CD4-positive, alpha-beta T cell (primary cell): ENCODE measurements at regions not wholly inside any gene's neighbourhood (a gene's known extent, or its start where the extent isn't known, plus 50 kb on each side); places are given as distances from the start of the nearest gene placed in this dataset.
"Not testable (repeated sequence)": the region's sequence is repeated elsewhere in the genome, so short reads cannot be mapped to it uniquely, and the experiment has no call there.

Experiments
- ATAC-seq: fragments of 200-7000 bp; cut with Tn5 transposase; one replicate; pipeline ENCODE4 v1.10.0; 2022; ENCODE audit warnings: mild to moderate bottlenecking; ENCODE audit not compliant: poor library complexity
- CTCF ChIA-PET: fragments of 350-600 bp; sonication (Branson Sonifier 250); formaldehyde crosslinking; loops from one replicate; lab custom pipeline; 2021; ENCODE audit warnings: antibody characterized with exemption, inconsistent platforms; lab: Charles Lee
- POLR2A ChIA-PET: fragments of 350-600 bp; sonication (Branson Sonifier 250); formaldehyde crosslinking; loops from one replicate; lab custom pipeline; 2021; ENCODE audit warnings: antibody characterized with exemption, inconsistent platforms; lab: Charles Lee
- DNase-seq, 14 experiments: peaks; one replicate each; pipeline ENCODE4 v3.0.0-alpha.2; 2013 to 2020; ENCODE audit warnings: mixed read lengths in 2 of 14
- H3K27ac ChIP-seq, 2 donors: one replicate each; pipeline versions ENCODE4 v1.5.1 to v1.7.0; 2013; ENCODE audit warnings: low read length in 2 of 2, low read depth in 1 of 2, mild to moderate bottlenecking in 1 of 2
- H3K27me3 ChIP-seq, 2 experiments: 1 replicate in 1 of 2; 2 replicates in 1 of 2; pipeline versions ENCODE4 v1.6.1 to v1.7.0; 2013; ENCODE audit warnings: low read length in 2 of 2, control low read depth in 1 of 2, mild to moderate bottlenecking in 1 of 2, moderate library complexity in 1 of 2; ENCODE audit not compliant: insufficient read depth in 2 of 2, control insufficient read depth in 1 of 2
- H3K36me3 ChIP-seq: one replicate; pipeline ENCODE4 v1.6.1; 2013; ENCODE audit warnings: low read length, control low read depth; ENCODE audit not compliant: insufficient read depth
- H3K4me1 ChIP-seq: one replicate; pipeline ENCODE4 v1.6.1; 2013; ENCODE audit warnings: low read length, control low read depth; ENCODE audit not compliant: insufficient read depth
- H3K4me3 ChIP-seq: one replicate; pipeline ENCODE4 v1.5.1; 2013; ENCODE audit warnings: mild to moderate bottlenecking, low read length, moderate library complexity
- H3K9me3 ChIP-seq, 2 experiments: 1 replicate in 1 of 2; 2 replicates in 1 of 2; pipeline versions ENCODE4 v1.6.1 to v1.7.0; 2013; ENCODE audit warnings: low read length in 2 of 2, mild to moderate bottlenecking in 2 of 2, control low read depth in 1 of 2, moderate library complexity in 1 of 2; ENCODE audit not compliant: control insufficient read depth in 1 of 2, insufficient read depth in 1 of 2
- H3K27ac Mint-ChIP-seq: one replicate; pipeline ENCODE4 v1.8.0; 2020; ENCODE audit warnings: mixed read lengths
- H3K27me3 Mint-ChIP-seq: one replicate; pipeline ENCODE4 v1.8.0; 2021; ENCODE audit warnings: mixed read lengths
- H3K36me3 Mint-ChIP-seq: one replicate; pipeline ENCODE4 v1.8.0; 2021; ENCODE audit warnings: low read depth, mixed read lengths
- H3K4me1 Mint-ChIP-seq: one replicate; pipeline ENCODE4 v1.8.0; 2021; ENCODE audit warnings: low read depth, mixed read lengths
- H3K4me3 Mint-ChIP-seq: one replicate; pipeline ENCODE4 v1.8.0; 2020; ENCODE audit warnings: mild to moderate bottlenecking, mixed read lengths
- H3K9me3 Mint-ChIP-seq: one replicate; pipeline ENCODE4 v1.8.0; 2020; ENCODE audit warnings: mixed read lengths
- intact Hi-C, 2 experiments: fragments of 100-400 bp; cut with DNase I in 1 of 2; cut with micrococcal nuclease in 1 of 2; formaldehyde crosslinking; loops; one replicate each; pipeline versions ENCODE4 v1.15.1 to v1.9.0; 2023 to 2025; cut with DNase I, micrococcal nuclease
- TF ChIP-seq, protein P1 (sequence below): fragments of 200-600 bp; IDR thresholded peaks from one replicate; pipeline ENCODE4 v1.8.0; 2022; ENCODE audit warnings: antibody characterized with exemption, mild to moderate bottlenecking

DNA sequence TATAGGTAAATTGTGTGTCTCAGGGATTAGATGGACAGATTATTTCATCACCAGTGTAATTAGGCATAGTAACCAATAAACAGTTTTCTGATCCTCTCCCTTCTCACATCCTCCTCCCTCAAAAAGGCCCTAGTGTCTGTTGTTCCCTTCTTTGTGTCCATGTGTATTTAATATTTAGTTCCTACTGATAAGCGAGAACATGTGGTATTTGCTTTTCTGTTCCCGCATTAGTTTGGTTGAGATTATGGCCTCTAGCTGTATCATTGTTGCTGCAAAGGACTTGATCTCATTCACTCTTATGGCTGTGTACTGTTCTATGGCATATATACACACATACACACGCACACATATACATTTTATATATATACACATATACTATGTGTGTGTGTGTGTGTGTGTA lies 866.2 kb downstream of the CCDC85A start:
- no peak for ATAC-seq
- H3K27me3 Mint-ChIP-seq: no peaks in the 10 kb centered on the region
- no peak overlapping the region for H3K4me3 Mint-ChIP-seq
- intact Hi-C loops: no loop called here
- Histone ChIP-seq H3K36me3 (no peaks in the 10 kb centered on the region), H3K27me3 (no peaks in the 10 kb centered on the region), H3K27ac (no peak overlapping the region), H3K9me3 (peaks cover 0 to 4% of the 10 kb centered on the region in 2 experiments), H3K4me1 (no peaks in the 10 kb centered on the region), H3K4me3 (no peak overlapping the region)
- no peaks in the 10 kb centered on the region for H3K36me3 Mint-ChIP-seq
- ChIA-PET POLR2A (no interaction called here), CTCF (no interaction called here)
- TF ChIP-seq, protein P1, sequence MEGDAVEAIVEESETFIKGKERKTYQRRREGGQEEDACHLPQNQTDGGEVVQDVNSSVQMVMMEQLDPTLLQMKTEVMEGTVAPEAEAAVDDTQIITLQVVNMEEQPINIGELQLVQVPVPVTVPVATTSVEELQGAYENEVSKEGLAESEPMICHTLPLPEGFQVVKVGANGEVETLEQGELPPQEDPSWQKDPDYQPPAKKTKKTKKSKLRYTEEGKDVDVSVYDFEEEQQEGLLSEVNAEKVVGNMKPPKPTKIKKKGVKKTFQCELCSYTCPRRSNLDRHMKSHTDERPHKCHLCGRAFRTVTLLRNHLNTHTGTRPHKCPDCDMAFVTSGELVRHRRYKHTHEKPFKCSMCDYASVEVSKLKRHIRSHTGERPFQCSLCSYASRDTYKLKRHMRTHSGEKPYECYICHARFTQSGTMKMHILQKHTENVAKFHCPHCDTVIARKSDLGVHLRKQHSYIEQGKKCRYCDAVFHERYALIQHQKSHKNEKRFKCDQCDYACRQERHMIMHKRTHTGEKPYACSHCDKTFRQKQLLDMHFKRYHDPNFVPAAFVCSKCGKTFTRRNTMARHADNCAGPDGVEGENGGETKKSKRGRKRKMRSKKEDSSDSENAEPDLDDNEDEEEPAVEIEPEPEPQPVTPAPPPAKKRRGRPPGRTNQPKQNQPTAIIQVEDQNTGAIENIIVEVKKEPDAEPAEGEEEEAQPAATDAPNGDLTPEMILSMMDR: no peak
- peaks cover 24% of the 10 kb centered on the region for H3K9me3 Mint-ChIP-seq
- no peak for DNase-seq
- H3K4me1 Mint-ChIP-seq: no peaks in the 10 kb centered on the region
- H3K27ac Mint-ChIP-seq: no peak overlapping the region

DNA sequence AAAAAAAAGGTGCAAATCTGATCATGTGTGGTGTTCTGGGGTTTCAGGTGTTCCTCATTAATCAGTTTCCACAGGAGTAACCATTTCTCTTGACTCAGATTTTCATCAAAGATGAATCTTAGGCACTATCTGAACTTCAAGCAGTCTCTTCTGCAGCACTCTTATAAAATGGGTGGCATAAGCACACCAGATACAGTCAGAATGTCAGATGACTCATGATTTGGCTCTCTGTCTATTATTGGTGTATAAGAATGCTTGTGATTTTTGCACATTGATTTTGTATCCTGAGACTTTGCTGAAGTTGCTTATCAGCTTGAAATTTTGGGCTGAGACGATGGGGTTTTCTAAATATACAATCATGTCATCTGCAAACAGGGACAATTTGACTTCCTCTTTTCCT lies 882.5 kb downstream of the CCDC85A start:
- POLR2A ChIA-PET: not testable (repeated sequence)

DNA sequence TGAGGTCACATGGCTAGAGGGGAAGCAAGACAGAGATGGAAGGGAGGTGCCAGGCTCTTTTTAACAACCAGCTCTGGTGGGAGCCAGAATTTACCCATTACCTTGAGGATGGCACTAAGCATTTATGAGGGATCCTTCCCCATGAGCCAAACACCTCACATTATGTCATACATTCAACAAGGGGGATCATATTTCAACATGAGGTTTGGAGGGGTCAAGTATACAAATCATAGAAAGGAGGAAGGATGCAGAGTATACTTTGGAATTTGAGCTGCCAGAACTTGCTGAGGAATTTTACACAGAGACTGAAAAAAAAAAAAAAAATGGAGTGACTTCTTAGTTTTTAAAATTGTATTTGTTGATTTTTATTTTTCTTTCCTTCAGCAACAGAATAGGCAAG lies 891.4 kb downstream of the CCDC85A start:
- Histone ChIP-seq H3K9me3 (no peaks in the 10 kb centered on the region), H3K27me3 (no peaks in the 10 kb centered on the region), H3K4me1 (no peaks in the 10 kb centered on the region), H3K36me3 (no peaks in the 10 kb centered on the region), H3K27ac (no peak overlapping the region), H3K4me3 (no peak overlapping the region)
- ChIA-PET POLR2A (no interaction called here), CTCF (no interaction called here)
- no peak for DNase-seq
- Mint-ChIP-seq H3K27me3 (no peaks in the 10 kb centered on the region), H3K4me3 (no peak overlapping the region), H3K4me1 (no peaks in the 10 kb centered on the region), H3K9me3 (peaks cover 8% of the 10 kb centered on the region), H3K36me3 (no peaks in the 10 kb centered on the region), H3K27ac (no peak overlapping the region)
- ATAC-seq: no peak
- TF ChIP-seq, protein P1: no peak
- intact Hi-C loops: no loop called here

More for the DNA sequence above, 882.5 kb downstream of the CCDC85A start:
- H3K27me3 ChIP-seq, H3K27ac Mint-ChIP-seq, H3K4me1 Mint-ChIP-seq, H3K4me3 ChIP-seq, H3K36me3 ChIP-seq, H3K9me3 ChIP-seq, intact Hi-C loops, H3K9me3 Mint-ChIP-seq, H3K4me3 Mint-ChIP-seq, H3K27me3 Mint-ChIP-seq, ATAC-seq, H3K36me3 Mint-ChIP-seq, H3K27ac ChIP-seq, CTCF ChIA-PET, DNase-seq, H3K4me1 ChIP-seq: not testable (repeated sequence)

DNA sequence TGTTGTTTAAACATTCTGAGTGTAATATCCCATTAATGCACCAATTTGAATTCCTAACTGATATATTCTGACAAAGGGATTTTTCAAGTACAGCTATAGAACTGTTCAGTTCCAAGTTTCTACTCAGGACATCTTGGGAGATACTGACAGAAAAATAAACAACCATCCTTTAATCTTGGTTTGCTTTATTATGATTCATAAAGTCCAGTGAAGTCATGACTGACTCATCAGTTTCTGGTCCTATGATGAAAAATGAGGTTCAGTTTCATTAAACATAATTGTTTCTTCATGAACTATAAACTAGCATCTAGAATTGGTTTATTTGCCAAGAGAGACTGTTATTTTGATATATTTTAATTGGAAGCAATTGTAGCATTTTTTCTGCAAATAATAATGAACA lies 896.2 kb downstream of the CCDC85A start:
- DNase-seq: no peak
- Mint-ChIP-seq H3K4me3 (no peak overlapping the region), H3K4me1 (no peaks in the 10 kb centered on the region), H3K27me3 (no peaks in the 10 kb centered on the region), H3K36me3 (no peaks in the 10 kb centered on the region), H3K9me3 (peaks cover 4% of the 10 kb centered on the region), H3K27ac (no peak overlapping the region)
- Histone ChIP-seq H3K27ac (no peak overlapping the region), H3K9me3 (peaks cover 4 to 17% of the 10 kb centered on the region in 2 experiments), H3K36me3 (no peaks in the 10 kb centered on the region), H3K4me1 (no peaks in the 10 kb centered on the region), H3K27me3 (no peaks in the 10 kb centered on the region), H3K4me3 (no peak overlapping the region)
- no peak for ATAC-seq
- TF ChIP-seq, protein P1: no peak
- CTCF ChIA-PET: no interaction called here
- POLR2A ChIA-PET: no interaction called here
- intact Hi-C loops: no loop called here
